ENCODE measurements at regions not wholly inside any gene's neighbourhood (a gene's known extent, or its start where the extent isn't known, plus 50 kb on each side); places are given as distances from the start of the nearest gene placed in this dataset.
"Not testable (repeated sequence)": the region's sequence is repeated elsewhere in the genome, so short reads cannot be mapped to it uniquely, and the experiment has no call there.

GRCh38 chr2:190742431-190742830, 93.5 kb downstream of the NAB1 start:
- DNase-seq (ENCODE audit: low read depth in 2 of 2): no peak

- DNase-seq (ENCODE audit: low read depth in 2 of 2): no peak
Observed at GRCh38 chr2:190744041-190744440, 95.2 kb downstream of the NAB1 start.

- DNase-seq (ENCODE audit: low read depth in 2 of 2): no peak
Observed at GRCh38 chr2:190746971-190747761, 98.3 kb downstream of the NAB1 start.

GRCh38 chr2:190748966-190749365, 100.1 kb downstream of the NAB1 start:
- DNase-seq (ENCODE audit: low read depth in 2 of 2): no peak

GRCh38 chr2:190755772-190756415, 107.0 kb downstream of the NAB1 start:
- DNase-seq (ENCODE audit: low read depth in 2 of 2): no peak

- no peak for DNase-seq (ENCODE audit: low read depth in 2 of 2)
Observed at GRCh38 chr2:190759749-190760213, 110.9 kb downstream of the NAB1 start.

- DNase-seq (ENCODE audit: low read depth in 2 of 2): not testable (repeated sequence)
Observed at GRCh38 chr2:190760353-190761150, 111.7 kb downstream of the NAB1 start.

GRCh38 chr2:190761216-190761615, 112.3 kb downstream of the NAB1 start:
- DNase-seq (ENCODE audit: low read depth in 2 of 2): not testable (repeated sequence)

- no peak for DNase-seq (ENCODE audit: low read depth in 2 of 2)
Observed at GRCh38 chr2:190762566-190762965, 113.7 kb downstream of the NAB1 start.

GRCh38 chr2:190763100-190763499, 114.2 kb downstream of the NAB1 start:
- DNase-seq (ENCODE audit: low read depth in 2 of 2): no peak

GRCh38 chr2:190763901-190764514, 115.1 kb downstream of the NAB1 start:
- DNase-seq (ENCODE audit: low read depth in 2 of 2): peak; percentile 17 to 35

GRCh38 chr2:190765386-190766173, 115.0 kb upstream of the GLS start:
- DNase-seq (ENCODE audit: low read depth in 2 of 2): no peak

GRCh38 chr2:190766174-190766572, 114.4 kb upstream of the GLS start:
- no peak for DNase-seq (ENCODE audit: low read depth in 2 of 2)

GRCh38 chr2:190766595-190766994, 114.0 kb upstream of the GLS start:
- DNase-seq (ENCODE audit: low read depth in 2 of 2): no peak

GRCh38 chr2:190767821-190768220, 112.8 kb upstream of the GLS start:
- no peak for DNase-seq (ENCODE audit: low read depth in 2 of 2)

- DNase-seq (ENCODE audit: low read depth in 2 of 2): no peak
Observed at GRCh38 chr2:190769258-190769657, 111.4 kb upstream of the GLS start.

GRCh38 chr2:190771726-190772125, 108.9 kb upstream of the GLS start:
- DNase-seq (ENCODE audit: low read depth in 2 of 2): no peak

GRCh38 chr2:190780594-190780993, 100.0 kb upstream of the GLS start:
- DNase-seq (ENCODE audit: low read depth in 2 of 2): no peak

- DNase-seq (ENCODE audit: low read depth in 2 of 2): peak; percentile 10 to 11
Observed at GRCh38 chr2:190781604-190782198, 98.9 kb upstream of the GLS start.

GRCh38 chr2:190782264-190782663, 98.4 kb upstream of the GLS start:
- DNase-seq (ENCODE audit: low read depth in 2 of 2): no peak

All from activated CD8-positive, alpha-beta memory T cell treated with anti-CD3 and anti-CD28 coated beads for 4 hours (primary cell).